ENCODE measurements at regions not wholly inside any gene's neighbourhood (a gene's known extent, or its start where the extent isn't known, plus 50 kb on each side); places are given as distances from the start of the nearest gene placed in this dataset.
A peak's percentile ranks its signal among the peaks of the same experiment; 100 is the strongest.

DNA sequence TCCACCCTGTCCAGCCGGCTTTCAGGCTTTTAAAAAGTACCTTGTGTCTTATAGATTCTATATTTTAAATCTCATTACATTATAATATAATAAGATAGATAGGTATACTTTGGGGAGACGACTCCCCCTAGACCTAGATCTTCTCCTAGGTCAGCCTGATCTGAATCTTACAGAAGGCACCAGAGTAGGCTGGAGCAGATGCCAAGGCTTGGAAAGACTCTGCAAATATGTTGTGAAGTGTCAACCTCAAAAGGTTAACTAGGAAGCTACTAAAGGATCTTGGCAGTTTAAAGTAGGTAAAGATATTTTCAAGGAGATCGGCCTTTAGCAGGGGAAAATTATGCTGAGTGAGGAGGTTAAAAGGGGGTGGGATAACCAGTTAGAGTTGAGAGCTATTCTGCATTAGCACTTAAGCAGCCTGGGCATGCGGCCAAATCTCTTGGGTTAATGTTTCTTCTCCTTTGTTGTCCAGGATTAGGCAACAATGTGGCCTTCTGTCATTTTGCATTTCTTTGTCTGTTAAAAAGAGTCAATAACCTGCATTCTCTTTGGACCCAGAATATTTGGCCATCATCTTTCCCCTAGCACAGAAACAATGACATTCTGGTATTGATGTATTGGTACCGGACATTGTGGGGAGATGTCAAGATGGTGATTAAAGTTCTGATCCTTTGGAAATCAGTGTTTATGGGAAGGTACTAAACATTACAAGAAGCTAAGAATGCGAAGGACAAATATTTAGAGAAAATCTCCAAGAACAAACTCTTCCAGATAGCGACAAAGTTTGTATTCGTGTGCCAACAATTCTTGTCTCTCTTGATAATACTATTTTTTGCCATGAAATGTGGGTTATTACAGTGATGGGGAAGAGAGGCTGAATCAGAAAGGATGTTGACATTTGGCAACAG, 51.2 kb upstream of the DHX40 start:
- peak; percentile 70 for DNase-seq

More for the DNA sequence above, 51.2 kb upstream of the DHX40 start:
- in situ Hi-C loops (cut with MboI; ENCODE audit: low pct_unique_long_range_greater_than_20kb, low sequenced_read_pairs) = no loop called here
